Spinal cord (tissue), 9 donors: ENCODE measurements at regions not wholly inside any gene's neighbourhood (a gene's known extent, or its start where the extent isn't known, plus 50 kb on each side); places are given as distances from the start of the nearest gene placed in this dataset.

ENCODE experiments used
- DNase-seq, 6 donors: peaks; one replicate each; pipeline versions ENCODE4 v3.0.0 to v3.0.0-alpha.2; 2013 to 2015; ENCODE audit warnings: low spot score in 6 of 6, low read depth in 4 of 6
- H3K27ac ChIP-seq: one replicate; pipeline ENCODE4 v1.5.1; 2013; ENCODE audit warnings: low read depth, low read length, control low read depth
- H3K27me3 ChIP-seq: one replicate; pipeline ENCODE4 v1.6.1; 2013; ENCODE audit warnings: low read length; ENCODE audit not compliant: control insufficient read depth, insufficient read depth
- H3K36me3 ChIP-seq: one replicate; pipeline ENCODE4 v1.6.1; 2013; ENCODE audit warnings: low read length; ENCODE audit not compliant: control insufficient read depth, insufficient read depth
- H3K4me1 ChIP-seq: one replicate; pipeline ENCODE4 v1.6.1; 2013; ENCODE audit warnings: low read length; ENCODE audit not compliant: control insufficient read depth, insufficient read depth
- H3K4me3 ChIP-seq: one replicate; pipeline ENCODE4 v1.5.1; 2013; ENCODE audit warnings: low read depth, low read length, control low read depth
- H3K9me3 ChIP-seq: one replicate; pipeline ENCODE4 v1.6.1; 2013; ENCODE audit warnings: low read length; ENCODE audit not compliant: control insufficient read depth, insufficient read depth
- WGBS: methylation state at CpG from one replicate; pipeline ENCODE4 v1.1.5; 2013; ENCODE audit warnings: missing lambda C conversion rate; ENCODE audit not compliant: insufficient coverage; 5-methylcytosine and 5-hydroxymethylcytosine counted together
- donor health status: healthy.

DNA sequence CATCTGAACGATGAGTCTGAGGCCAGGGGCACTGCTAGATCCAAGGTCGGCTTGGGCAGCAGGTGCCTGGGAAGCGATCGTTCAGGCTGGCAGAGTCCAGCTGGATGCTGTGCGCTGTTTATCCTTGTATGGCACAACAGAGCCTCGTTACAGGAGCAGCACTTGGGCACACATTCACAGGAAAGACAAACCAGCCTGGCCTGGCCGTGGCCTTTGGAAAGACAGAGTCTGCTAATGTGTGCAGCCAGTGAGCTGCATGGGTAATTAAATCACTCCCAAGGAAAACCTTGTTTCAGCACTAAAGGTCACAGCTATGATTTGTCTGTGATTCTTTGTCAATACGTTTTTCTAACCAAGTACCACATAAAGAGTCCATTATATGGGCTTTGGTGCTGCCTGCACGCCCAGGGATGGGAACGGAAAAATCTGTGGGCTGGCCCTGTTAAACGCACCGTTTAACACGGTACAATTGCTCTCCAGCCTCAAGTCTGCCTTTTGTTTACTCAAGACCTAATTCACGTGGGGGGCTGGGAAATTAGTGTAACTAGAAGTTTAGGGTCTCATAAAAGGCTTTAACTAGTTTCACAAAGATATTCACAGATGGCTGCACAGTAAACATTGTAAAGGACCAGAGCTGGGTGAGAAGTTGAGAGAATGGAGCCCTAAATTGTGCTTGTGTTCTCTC, 509.3 kb downstream of the KDM4C start:
- Histone ChIP-seq H3K4me3 (no peak overlapping the region), H3K27me3 (no peaks in the 10 kb centered on the region), H3K27ac (peak overlapping the region; percentile 31), H3K9me3 (no peaks in the 10 kb centered on the region), H3K4me1 (peaks cover 11% of the 10 kb centered on the region), H3K36me3 (no peaks in the 10 kb centered on the region)
- WGBS = 10% methylated on average over 10 of the region's 14 CpGs
- peak; percentile 51 to 90 (median 62) for DNase-seq

DNA sequence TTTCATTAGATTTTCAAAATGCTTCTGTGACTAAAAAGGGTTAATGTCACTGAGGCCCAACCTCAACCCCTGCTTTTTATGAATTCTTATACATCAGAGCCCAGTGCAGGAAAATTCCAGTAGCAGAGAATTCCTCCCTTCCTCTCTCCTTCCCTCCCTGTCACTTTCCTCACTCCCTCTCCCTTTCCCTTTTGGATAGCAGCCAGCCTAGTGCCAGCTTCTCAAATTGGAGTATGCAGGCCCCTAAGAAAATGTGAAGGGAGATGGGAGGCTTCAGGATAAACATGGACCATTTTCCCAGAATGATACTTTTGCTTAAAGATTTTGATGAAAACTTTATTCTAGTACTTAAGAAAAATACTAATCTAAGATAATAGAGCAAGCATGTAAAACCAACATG, 507.4 kb downstream of the KDM4C start:
- DNase-seq = peak in 2 of 6 donors; percentile 75 to 80

DNA sequence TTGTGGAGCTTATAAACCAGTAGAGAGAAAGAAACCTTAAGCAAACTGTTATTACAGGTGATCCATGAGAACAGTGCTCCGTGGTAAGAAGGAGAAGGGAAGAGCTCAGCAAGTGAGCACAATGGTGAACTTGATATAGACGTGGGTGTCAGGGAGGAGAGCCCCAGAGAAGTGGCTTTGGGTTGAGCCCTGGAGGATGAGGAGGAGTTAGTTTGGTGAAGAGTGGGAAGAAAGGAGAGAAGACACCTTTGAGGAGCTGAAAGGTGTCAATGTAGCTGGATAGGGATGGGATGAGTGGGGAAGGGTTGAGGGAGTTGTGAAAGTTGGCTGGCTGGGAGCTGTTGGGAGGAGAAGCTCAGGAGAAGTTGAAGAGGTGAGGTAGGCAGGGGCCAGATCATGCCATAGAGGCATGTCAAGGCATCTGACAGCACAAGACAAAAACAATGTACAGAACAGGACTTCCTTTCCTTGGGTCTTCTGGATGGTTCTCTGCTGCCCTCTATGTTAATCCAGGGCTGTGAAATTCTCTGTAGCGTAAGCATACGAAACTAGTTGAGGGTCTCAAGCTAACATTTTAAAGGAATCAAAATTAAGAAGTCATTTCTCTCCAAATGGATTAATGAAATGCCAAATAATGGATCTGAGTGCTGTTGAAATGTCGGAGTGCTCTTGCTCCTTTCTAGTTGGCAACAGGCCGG, 501.9 kb downstream of the KDM4C start:
- no peaks in the 10 kb centered on the region for H3K9me3 ChIP-seq
- no peak overlapping the region for H3K4me3 ChIP-seq
- DNase-seq = peak in 1 of 6 donors; percentile 46
- H3K4me1 ChIP-seq = no peaks in the 10 kb centered on the region
- whole genome bisulfite sequencing = 84% methylated on average over 2 of the region's 6 CpGs
- H3K27me3 ChIP-seq = no peaks in the 10 kb centered on the region
- H3K27ac ChIP-seq = no peak overlapping the region
- no peaks in the 10 kb centered on the region for H3K36me3 ChIP-seq

More for the DNA sequence above, 507.4 kb downstream of the KDM4C start:
- H3K4me1 ChIP-seq = peaks cover 11% of the 10 kb centered on the region
- H3K27ac ChIP-seq = no peak overlapping the region
- no peaks in the 10 kb centered on the region for H3K36me3 ChIP-seq
- H3K9me3 ChIP-seq = no peaks in the 10 kb centered on the region
- no peak overlapping the region for H3K4me3 ChIP-seq
- H3K27me3 ChIP-seq = no peaks in the 10 kb centered on the region

GRCh38 chr9:7258688-7259396, 501.1 kb downstream of the KDM4C start:
- no peak for DNase-seq
- no CpG with 5 or more reads among the region's 3 CpGs for WGBS

GRCh38 chr9:7246917-7247522, 489.2 kb downstream of the KDM4C start:
- H3K4me3 ChIP-seq = no peak overlapping the region
- H3K9me3 ChIP-seq = no peaks in the 10 kb centered on the region
- H3K27ac ChIP-seq = no peak overlapping the region
- H3K27me3 ChIP-seq = no peaks in the 10 kb centered on the region
- no peaks in the 10 kb centered on the region for H3K4me1 ChIP-seq
- no CpG with 5 or more reads among the region's 3 CpGs for WGBS
- no peaks in the 10 kb centered on the region for H3K36me3 ChIP-seq
- no peak for DNase-seq

More at GRCh38 chr9:7258688-7259396, 501.1 kb downstream of the KDM4C start:
- no peak overlapping the region for H3K27ac ChIP-seq
- H3K4me3 ChIP-seq = no peak overlapping the region
- no peaks in the 10 kb centered on the region for H3K36me3 ChIP-seq
- H3K27me3 ChIP-seq = no peaks in the 10 kb centered on the region
- no peaks in the 10 kb centered on the region for H3K9me3 ChIP-seq
- H3K4me1 ChIP-seq = no peaks in the 10 kb centered on the region

DNA sequence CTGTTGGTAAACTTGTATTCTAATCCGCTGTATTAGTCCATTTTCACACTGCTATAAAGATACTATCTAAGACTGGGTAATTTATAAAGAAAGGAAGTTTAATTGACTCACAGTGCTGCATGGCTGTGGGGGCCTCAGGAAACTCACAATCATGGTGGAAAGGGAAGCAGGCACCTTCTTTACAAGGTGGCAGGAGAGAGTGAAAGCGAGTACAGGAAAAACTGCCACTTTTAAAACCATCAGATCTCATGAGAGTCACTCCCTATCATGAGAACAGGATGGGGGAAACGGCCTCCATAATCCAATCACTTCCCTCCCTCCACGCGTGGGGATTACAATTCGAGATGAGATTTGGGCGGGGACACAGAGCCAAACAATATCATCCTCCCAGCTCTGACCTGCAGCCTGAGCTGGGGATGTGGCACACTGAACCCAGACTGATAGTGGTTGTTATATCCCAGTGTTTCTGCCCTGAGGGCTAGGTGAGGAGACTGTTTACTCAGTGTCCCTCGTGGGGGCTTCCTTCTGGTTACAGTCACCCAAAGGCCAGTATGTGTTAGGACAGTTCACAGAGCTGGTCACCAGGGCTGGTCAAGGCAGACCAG, 488.3 kb downstream of the KDM4C start:
- no peaks in the 10 kb centered on the region for H3K4me1 ChIP-seq
- WGBS = 77% methylated on average over 4 of the region's 8 CpGs

GRCh38 chr9:7243838-7244237, 486.1 kb downstream of the KDM4C start:
- H3K36me3 ChIP-seq = no peaks in the 10 kb centered on the region
- DNase-seq = no peak
- no peak overlapping the region for H3K27ac ChIP-seq
- H3K4me3 ChIP-seq = no peak overlapping the region
- no peaks in the 10 kb centered on the region for H3K27me3 ChIP-seq
- H3K4me1 ChIP-seq = no peaks in the 10 kb centered on the region
- no peaks in the 10 kb centered on the region for H3K9me3 ChIP-seq

More for the DNA sequence above, 488.3 kb downstream of the KDM4C start:
- H3K9me3 ChIP-seq = no peaks in the 10 kb centered on the region
- DNase-seq = no peak
- no peak overlapping the region for H3K27ac ChIP-seq
- no peaks in the 10 kb centered on the region for H3K36me3 ChIP-seq
- H3K4me3 ChIP-seq = no peak overlapping the region
- no peaks in the 10 kb centered on the region for H3K27me3 ChIP-seq

DNA sequence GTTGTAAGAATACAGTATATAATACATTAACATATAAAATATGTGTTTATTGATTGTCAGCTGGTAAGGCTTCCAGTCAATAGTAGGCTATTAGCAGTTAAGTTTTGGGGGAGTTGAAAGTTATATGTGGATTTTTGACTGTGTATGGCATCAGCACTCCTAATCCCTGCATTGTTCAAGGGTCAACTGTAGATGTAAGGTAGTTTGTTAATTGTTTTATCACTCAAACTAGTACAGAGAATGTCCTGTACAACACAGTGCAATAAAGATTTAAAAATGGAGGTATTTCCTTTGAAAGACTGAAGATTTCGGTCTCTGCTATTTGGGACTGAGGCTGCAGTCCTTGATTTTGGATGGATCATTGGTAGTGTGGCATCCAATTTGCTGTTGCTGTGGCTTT, 484.4 kb downstream of the KDM4C start:
- Histone ChIP-seq H3K4me1 (no peaks in the 10 kb centered on the region), H3K27me3 (no peaks in the 10 kb centered on the region), H3K9me3 (no peaks in the 10 kb centered on the region), H3K27ac (no peak overlapping the region), H3K36me3 (no peaks in the 10 kb centered on the region), H3K4me3 (no peak overlapping the region)
- WGBS = 100% methylated on average over 1 of the region's 1 CpG
- DNase-seq = no peak

- no peak for DNase-seq
- no peak overlapping the region for H3K27ac ChIP-seq
- WGBS = 100% methylated on average over 1 of the region's 2 CpGs
- H3K4me3 ChIP-seq = no peak overlapping the region
- no peaks in the 10 kb centered on the region for H3K36me3 ChIP-seq
- no peaks in the 10 kb centered on the region for H3K9me3 ChIP-seq
- no peaks in the 10 kb centered on the region for H3K27me3 ChIP-seq
- no peaks in the 10 kb centered on the region for H3K4me1 ChIP-seq
These were observed 483.9 kb downstream of the KDM4C start for GRCh38 chr9:7241694-7242093.
